ENCODE measurements at regions not wholly inside any gene's neighbourhood (a gene's known extent, or its start where the extent isn't known, plus 50 kb on each side); places are given as distances from the start of the nearest gene placed in this dataset.
"Not testable (repeated sequence)": the region's sequence is repeated elsewhere in the genome, so short reads cannot be mapped to it uniquely, and the experiment has no call there.

DNA sequence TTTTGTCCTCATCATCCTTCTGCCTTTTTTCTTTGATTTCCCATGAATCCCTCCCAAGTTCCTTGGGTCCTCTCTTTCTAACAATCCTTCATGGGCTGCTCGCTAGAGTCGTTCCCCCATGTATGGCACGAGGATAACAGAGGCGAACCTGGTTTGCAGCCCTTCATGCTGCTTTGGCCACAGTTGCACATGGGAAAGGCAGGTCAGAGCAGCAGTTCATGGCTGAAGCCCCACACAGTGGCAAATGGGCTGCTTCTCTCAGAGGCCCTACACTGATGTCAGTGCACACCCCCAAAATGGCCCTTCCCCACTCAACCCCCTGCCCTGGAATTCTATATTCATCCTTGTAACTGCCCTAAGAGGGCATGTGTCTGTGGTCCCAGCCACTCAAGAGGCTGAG lies 335.4 kb upstream of the IGF1R start:
- no peak for DNase-seq (ENCODE audit: low read depth in 4 of 4, low spot score in 2 of 4)

DNA sequence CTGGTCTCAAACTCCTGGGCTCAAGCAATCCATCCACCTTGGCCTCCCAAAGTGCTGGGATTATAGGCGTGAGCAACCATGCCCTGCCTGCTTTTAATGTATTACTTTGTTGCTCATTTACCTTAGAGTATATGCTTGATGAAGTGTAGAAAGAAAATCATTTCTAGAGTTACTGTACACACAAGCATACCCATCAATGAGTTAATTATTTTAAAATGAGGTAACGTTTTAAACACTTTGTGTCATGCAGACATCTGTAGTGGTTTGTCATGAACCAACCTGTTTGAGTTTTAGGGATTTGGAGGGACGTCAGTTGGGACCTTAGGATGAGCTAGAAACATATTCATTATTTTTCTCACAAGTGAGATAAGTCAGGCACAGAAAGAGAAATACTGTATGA lies 332.4 kb upstream of the IGF1R start:
- no peak for DNase-seq (ENCODE audit: low read depth in 4 of 4, low spot score in 2 of 4)

DNA sequence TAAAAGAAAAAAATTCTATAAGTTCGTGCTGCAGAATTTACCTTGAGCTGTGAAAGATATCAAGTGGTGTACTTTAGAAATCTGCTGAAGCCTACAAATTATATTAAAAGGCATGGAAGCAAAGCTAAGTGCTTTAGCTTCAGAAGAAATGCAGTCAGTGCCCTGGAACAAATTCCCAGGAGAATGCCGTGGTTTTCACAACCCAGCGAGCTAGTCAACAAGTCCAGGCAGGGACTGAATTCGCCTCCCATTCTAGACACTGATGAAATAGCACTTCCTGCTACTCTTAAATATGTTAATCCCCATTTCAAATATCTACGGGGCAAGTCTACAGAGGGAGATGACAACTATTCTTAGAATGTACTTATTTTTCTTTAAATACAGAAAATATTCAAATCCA lies 326.4 kb upstream of the IGF1R start:
- DNase-seq (ENCODE audit: low read depth in 4 of 4, low spot score in 2 of 4): no peak

DNA sequence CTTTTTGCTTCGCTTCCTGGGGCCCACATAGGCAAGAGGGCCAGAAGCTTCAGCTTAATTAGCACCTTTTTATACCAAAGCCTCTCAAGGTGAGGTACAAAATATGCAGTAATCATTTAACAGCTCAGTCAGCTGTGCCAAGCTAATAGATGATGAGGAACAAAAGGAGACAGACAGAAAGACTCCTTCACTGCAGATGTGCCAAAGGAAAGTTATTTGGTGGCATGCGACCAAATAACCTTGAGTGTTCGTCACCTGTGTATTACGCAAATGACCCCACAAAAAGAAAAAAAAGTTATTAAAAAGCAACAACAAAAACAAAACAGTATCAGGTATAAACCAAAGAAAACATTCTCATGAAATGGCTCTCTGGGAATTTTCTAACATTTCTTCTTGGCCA lies 325.8 kb upstream of the IGF1R start:
- no peak for DNase-seq (ENCODE audit: low read depth in 4 of 4, low spot score in 2 of 4)

DNA sequence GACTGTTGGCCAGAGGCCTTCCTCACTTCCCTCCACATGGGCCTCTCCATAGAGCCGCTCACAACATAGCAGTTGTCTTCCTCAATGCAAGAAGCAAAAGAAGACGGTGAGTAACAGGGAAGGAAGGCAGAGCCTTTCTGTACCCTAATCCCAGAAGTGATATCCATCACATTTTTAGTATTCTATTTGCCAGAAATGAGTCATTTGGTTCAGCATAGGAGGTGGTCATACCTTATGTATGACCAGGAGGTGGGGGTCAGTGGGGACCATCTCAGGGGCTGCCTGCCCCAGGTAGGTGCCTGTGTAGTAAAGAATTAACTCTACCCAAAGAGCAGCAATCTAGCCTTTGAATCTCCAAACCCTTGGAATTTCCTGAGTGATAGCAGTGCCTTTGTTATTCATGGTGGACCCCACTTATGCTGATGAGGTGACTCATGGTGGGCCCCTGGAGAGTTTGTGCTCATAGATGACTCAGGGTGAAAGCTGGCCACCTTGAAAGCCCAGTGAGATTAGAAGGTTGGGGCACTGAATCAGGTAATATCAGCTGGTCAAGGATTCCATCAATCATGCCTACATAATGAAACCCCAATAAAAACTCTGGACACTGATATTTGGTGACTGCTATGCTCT lies 323.9 kb upstream of the IGF1R start:
- no peak for DNase-seq (ENCODE audit: low read depth in 4 of 4, low spot score in 2 of 4)

DNA sequence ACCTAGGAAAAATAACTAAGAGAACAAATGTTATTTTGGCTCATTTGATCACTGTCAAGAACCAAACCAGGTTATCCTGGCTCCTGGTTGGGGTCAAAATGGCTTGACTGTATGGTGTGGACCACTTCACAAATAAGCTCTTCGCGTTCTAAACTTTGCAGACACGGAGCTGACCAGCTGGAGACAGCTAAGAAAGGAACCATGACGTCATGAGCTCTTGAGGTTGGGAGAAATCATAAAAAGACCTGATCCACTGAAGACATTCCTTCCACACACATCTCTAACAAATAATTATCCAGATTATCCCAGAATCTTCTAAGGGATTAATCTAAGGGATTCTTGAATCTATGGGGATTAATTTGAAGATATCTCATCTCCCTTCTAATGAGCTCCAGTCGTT lies 321.5 kb upstream of the IGF1R start:
- no peak for DNase-seq (ENCODE audit: low read depth in 4 of 4, low spot score in 2 of 4)

DNA sequence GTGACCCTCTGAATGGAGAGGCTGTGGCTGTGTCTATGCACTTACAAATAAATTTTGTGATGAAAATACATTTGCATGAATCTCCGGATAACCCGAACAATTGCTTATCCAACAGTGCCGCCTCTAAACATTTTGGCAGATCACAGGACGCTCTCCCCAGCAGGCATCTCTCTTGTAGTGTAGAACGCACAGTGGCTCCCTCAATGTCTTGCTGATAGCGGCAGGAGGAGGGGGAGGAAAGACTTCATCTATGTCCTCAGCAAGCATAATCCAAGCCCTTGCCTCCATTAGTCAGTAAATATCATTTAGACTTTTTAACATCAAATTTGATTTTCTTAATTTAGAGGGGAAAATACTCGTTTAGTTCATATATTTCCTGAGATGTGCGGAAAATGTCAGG lies 318.1 kb upstream of the IGF1R start:
- DNase-seq (ENCODE audit: low read depth in 4 of 4, low spot score in 2 of 4): no peak

DNA sequence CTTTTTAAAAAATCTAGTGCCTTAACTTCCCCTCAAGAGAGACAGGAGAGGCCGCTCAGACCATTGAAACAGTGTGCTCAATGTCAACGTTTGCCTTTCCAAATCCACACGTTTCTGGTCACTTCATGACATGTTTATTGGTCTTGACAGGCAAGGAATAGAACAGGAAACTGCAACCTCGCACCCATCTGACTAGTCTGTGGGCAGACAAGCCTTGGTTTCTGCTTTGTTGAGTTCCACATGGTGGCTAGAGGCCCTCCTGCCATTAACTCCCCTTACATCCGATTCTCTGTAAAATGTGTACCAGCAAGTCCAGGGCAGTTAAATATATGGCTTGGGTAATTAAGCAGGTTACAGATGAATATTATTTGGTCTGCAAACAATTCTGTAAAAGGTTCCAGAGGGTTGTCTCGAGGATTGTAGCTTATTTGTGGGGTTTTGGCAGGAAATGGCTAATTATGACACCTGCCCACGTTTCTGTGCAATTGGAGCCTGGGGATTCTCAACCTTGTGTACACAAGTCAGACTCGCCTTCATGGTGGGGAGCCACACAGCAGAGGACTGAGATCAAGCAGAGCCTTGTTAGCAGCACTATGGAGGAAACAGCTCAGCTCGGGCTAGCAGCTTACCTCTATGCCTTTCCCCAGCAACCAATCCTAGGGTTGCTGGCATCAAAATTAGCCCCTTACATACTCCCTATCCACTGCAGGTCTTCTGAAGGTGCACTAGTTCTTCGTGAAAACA lies 317.5 kb upstream of the IGF1R start:
- no peak for DNase-seq (ENCODE audit: low read depth in 4 of 4, low spot score in 2 of 4)

DNA sequence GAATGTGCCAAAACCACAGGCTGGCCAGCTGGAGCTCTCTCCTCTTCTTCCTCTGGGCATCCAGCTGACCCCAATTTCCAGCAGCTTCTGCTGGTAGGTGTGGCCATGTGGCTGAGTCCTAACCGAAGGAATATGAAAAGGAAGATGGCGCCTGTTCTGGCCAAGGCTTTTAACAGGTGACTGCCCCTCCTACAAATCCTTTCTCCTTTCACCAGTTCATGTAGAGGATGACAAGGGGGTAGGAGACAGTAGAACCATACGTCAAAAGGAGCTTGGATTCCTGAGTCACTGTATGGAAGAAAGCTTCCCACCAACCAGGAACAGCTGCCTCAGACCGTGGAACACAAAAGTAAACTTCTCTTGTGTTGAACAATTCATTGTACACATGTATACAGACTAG lies 316.7 kb upstream of the IGF1R start:
- DNase-seq (ENCODE audit: low read depth in 4 of 4, low spot score in 2 of 4): no peak

DNA sequence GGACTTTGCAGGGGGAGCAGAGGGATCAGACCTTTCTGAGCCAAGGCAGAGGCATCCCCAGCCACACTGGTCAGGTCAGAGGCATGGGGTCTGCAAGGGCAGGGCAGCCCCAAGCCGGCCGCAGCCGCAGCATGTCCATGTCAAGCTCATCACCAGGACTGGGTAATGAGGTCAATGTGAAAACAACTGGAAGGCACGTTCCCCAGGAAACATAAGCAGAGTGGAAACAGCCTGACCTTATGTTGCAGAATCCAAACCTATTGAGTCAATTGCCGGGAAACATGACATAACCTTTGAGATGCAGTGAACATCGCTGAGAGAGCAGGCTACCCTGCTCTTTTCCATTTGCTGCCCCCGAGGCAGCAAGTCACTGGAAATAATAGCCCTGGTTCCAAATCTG lies 315.1 kb upstream of the IGF1R start:
- no peak for DNase-seq (ENCODE audit: low read depth in 4 of 4, low spot score in 2 of 4)

DNA sequence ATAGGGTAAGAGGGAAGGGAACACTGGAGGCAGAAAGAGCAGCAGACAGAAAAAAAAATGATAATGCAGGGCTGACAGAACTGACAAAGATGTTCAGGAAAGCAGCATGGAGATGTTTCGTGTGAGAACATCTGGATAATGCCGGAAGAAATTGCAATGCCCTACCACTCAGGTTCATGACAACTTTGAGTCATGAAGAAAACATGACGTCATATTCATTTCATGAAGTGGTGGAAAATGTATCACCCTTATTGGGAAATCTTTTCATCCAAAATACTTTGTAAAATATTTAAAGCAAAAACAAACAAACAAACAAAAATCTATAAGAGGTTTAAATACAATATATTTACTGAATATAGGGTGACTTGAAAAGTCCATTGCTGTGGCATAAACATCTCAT lies 305.4 kb upstream of the IGF1R start:
- no peak for DNase-seq (ENCODE audit: low read depth in 4 of 4, low spot score in 2 of 4)

DNA sequence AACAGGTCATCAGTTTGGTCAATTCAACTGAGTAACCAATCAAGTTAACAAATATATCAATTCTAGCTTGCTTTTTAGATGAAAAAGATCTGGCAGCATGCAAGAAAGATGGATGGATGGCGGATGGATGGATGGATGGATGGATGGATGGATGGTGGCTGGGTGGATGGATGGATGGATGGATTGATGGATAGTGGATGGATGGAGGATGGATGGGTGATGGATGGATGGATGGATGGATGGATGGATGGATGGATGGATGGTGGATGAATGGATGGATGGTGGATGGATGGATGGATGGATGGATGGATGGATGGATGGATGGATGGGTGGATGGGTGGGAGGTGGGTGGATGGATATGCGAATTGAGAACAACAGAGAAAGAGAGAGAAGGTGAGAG lies 303.7 kb upstream of the IGF1R start:
- DNase-seq (ENCODE audit: low read depth in 4 of 4, low spot score in 2 of 4): no peak

DNA sequence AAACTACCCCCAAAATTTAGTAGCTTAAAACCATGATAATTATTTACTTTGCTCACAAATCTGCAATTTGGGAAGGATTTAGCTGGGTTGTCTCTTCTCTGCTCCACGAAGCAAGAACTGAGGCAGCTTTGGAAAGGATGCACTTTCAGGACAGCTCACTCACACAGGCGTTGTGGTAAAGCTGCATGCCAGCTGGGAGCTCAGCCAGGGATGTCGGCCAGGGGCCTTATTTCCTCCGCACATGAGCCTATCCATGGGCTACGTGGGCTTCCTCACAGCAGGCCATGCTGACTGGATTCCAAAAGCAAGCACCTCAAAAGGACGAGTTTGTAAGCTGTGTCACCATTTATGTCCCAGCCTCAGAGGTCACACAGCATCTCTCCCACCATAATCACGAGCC lies 301.3 kb upstream of the IGF1R start:
- DNase-seq (ENCODE audit: low read depth in 4 of 4, low spot score in 2 of 4): no peak

DNA sequence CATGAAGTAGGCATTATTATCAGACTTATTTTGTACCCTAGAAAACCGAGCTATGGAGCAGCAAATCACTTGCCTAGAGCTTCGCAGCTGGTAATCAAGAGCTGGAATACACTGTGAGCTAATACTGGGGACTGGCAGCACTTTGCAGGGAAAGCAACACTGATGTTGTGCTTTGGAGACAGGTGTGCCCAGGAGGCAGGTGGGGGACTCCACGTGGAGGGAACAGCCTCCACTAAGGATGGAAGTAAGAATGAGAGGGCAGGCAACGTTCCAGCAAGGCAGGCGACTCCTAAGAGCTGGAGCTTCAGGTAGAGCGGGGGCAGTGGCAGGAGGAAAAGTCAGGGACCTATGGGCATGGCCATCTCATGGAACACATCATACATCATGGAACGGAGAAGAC lies 300.5 kb upstream of the IGF1R start:
- DNase-seq (ENCODE audit: low read depth in 4 of 4, low spot score in 2 of 4): no peak

DNA sequence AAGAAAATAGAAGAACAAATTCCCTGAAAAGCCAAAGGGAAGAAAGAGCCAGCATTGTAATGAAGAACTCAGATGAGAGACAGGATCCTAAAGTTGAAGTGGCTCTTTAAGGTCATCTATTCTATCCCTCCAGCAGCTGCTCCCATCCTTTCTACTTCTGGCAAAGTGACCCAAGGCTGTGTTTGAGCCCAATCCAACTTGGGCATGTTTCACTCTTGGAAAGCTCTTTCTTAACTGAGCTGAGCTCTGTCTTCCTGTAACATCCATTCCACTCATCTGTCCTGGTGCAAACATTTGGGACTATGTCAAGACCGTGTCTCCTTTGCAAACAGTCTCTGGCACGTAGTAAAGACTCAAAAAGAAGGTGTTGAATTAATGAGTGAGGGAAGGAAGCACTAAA lies 298.1 kb upstream of the IGF1R start:
- no peak for DNase-seq (ENCODE audit: low read depth in 4 of 4, low spot score in 2 of 4)

DNA sequence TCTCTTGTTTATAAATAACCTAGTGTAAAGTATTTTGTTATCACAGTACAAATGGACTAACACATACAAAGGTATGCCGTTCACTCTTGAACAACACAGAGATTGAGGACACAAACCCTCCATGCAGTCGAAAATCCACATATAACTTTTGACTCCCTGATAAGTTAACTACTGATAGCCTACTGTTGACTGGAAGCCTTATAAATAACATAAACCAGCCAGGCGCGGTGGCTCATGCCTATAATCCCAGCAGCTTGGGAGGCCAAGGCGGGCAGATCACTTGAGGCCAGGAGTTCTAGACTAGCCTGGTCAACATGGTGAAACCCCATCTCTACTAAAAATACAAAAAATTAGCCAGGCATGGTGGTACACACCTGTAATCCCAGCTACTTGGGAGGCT lies 290.1 kb upstream of the IGF1R start:
- DNase-seq (ENCODE audit: low read depth in 4 of 4, low spot score in 2 of 4): not testable (repeated sequence)

DNA sequence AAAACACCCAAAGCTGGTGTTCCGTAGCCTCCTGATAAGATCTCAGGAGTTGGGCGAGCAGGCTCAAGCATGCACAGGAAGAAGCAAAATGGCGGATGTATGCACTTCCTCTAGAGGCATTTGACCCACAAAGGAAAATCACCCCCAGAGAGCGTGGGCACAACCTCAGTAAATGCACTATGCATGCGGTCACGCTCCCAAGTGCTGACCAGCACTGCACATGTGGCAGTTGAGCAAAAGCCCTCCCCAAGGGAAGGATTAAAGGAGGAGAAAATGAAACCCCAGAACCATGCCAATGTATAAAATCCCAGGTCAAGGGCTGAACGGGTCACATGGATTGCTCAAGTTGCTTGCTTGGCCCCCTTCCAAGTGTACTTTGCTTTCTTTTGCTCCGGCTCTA lies 289.4 kb upstream of the IGF1R start:
- DNase-seq (ENCODE audit: low read depth in 4 of 4, low spot score in 2 of 4): no peak

DNA sequence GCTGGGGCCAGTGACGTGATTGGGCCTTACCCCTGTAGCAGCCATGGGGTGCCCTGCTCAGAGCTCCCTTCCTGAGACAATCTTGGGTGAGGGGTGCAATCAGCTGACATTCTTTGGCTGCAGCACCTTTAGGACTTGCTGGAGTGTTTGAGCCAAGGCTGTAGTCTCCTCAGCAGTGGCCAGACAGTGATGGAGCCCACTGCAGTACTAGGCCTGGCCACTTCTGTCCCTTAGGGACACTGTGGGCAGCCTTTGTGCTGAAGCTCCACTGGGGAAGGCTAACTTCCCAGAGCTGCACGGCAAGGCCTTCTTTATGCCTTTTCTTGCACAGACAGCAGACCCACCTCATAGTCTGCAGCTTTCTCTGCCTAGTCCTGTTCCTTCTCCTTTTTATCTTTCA lies 284.9 kb upstream of the IGF1R start:
- no peak for DNase-seq (ENCODE audit: low read depth in 4 of 4, low spot score in 2 of 4)

DNA sequence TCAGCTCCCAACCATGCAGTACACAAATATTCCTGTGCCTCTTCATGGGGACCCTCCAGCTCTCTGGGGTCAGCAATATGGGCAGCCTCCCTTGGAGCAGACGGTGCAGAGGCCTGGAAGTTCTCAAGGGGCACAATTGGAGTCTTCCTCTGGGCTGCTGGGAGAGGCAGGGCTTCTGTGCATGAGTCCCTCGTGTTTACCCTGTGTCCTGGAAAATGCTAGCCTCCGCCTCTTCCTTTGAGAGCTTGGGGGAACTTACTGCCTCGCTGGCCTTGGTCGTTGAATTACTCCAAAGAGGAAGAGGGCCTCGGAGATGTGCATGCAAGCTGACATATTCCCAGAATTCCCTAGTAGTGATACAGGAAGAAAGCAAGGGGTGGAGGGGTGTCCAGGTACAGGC lies 284.4 kb upstream of the IGF1R start:
- no peak for DNase-seq (ENCODE audit: low read depth in 4 of 4, low spot score in 2 of 4)

DNA sequence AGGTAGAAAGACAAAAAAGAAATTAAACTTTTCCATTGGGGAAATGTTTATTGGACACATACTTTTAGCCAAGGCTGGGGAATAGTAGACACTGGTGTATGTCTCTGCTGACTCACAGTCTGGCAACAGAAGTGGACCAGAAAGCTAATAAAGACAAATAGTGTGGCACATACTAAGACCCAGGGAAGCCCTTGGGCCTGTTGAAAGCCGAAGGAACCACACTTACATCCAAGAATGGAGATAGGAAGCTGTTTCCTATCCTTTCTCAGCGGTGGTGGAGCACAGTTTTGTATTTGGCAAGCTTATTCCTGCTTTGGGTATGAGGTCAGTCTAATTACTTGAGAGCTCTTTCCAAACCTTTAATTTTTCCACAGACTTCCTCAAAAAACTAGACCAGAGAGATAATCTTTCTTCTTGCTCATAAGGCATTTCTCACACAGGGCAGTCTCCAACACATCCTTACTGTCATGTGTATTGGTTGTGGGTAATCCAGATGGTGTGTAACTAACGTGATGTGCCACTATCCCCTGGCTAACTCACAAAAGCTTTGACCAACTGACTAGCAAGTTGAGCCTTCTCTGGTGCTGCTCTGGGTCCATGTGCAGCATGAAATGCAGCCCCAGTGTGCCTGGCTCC lies 279.1 kb upstream of the IGF1R start:
- DNase-seq (ENCODE audit: low read depth in 4 of 4, low spot score in 2 of 4): no peak

DNA sequence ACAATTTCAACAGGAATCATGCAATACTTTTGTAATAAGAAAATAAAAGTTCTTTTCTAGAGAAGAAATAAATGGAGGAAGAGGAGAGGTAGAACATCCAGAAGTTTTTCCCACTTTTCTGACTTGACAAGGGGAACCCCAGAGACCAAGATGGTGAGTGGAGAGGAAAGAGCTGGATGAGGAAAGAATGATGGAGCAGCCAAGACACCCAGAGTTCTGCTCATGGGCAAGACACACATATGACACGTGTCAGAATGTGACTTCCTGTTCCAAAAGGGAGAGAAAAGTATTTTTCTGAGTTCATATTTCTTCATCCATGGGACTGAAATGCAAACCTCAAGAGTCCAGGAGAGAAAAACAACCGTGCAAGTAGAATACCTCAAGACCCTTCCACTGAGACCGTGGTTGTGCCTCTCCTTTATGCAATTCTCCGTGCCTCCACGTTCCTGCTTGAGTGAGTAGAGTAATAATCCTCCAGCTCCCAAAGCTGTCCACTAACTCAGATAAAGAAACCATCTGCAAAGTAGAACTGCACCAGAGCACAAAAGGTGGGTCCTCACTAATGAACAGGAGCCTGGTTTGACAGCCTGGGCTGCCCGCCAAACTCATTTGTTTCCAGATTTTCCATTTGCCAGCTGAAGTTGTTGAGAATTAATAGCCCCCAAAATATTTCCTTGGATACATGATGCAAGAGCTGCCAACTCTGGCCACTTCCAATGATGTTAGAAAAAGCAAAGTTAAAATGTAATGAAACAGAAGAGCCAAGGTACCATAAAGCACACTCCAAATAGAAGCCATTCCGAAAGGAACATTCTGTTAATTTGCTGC lies 272.6 kb upstream of the IGF1R start:
- no peak for DNase-seq (ENCODE audit: low read depth in 4 of 4, low spot score in 2 of 4)
